Panc1 (cell line): ENCODE measurements at regions not wholly inside any gene's neighbourhood (a gene's known extent, or its start where the extent isn't known, plus 50 kb on each side); places are given as distances from the start of the nearest gene placed in this dataset.
A peak's percentile ranks its signal among the peaks of the same experiment; 100 is the strongest.

Experiments
- ATAC-seq: fragments of 200-7000 bp; cut with Tn5 transposase; 2 replicates; pipeline ENCODE4 v1.9.1; 2020; ENCODE audit warnings: mild to moderate bottlenecking, moderate library complexity
- BruUV-seq: library from RNA; stranded (reverse); fragments of 400-500 nt; replicated peaks from 2 replicates; lab custom pipeline; 2021; lab: Mats Ljungman, UMichigan
- CTCF ChIA-PET: fragments of 300-600 bp; sonication (Branson Sonifier 250); formaldehyde crosslinking; loops from one replicate; lab custom pipeline; 2022; ENCODE audit warnings: antibody characterized with exemption; lab: Charles Lee
- POLR2A ChIA-PET: fragments of 300-600 bp; sonication (Branson Sonifier 250); formaldehyde crosslinking; loops from one replicate; lab custom pipeline; 2022; ENCODE audit warnings: antibody characterized with exemption; lab: Charles Lee
- DNase-seq: peaks from one replicate; pipeline ENCODE4 v3.0.0-alpha.2; 2010; ENCODE audit warnings: low read depth, low spot score
- H3K27ac ChIP-seq: 2 replicates; pipeline ENCODE4 v1.5.1; 2011; ENCODE audit warnings: mild to moderate bottlenecking, low read length, inconsistent platforms
- H3K27me3 ChIP-seq: fragments of 200-500 bp; sonication (Bioruptor generic); 2 replicates; pipeline ENCODE4 v1.6.0; 2014; ENCODE audit warnings: low read length, inconsistent platforms; ENCODE audit not compliant: control insufficient read depth, insufficient read depth
- H3K36me3 ChIP-seq: fragments of 200-500 bp; sonication (Bioruptor generic); 2 replicates; pipeline ENCODE4 v1.5.1; 2014; ENCODE audit warnings: inconsistent platforms, mild to moderate bottlenecking, low read length, moderate library complexity; ENCODE audit not compliant: control insufficient read depth, insufficient read depth
- H3K4me1 ChIP-seq: 2 replicates; pipeline ENCODE4 v1.5.1; 2011; ENCODE audit warnings: inconsistent platforms, mild to moderate bottlenecking, low read length, moderate library complexity; ENCODE audit not compliant: control insufficient read depth, insufficient read depth
- H3K4me3 ChIP-seq, 2 experiments: 2 replicates each; pipeline ENCODE4 v1.5.1; 2011 to 2012; ENCODE audit warnings: low read depth in 2 of 2, low read length in 2 of 2, mild to moderate bottlenecking in 2 of 2, inconsistent platforms in 1 of 2, moderate library complexity in 1 of 2
- H3K9me3 ChIP-seq: fragments of 200-500 bp; sonication (Bioruptor generic); 2 replicates; pipeline ENCODE4 v1.5.1; 2014; ENCODE audit warnings: low read depth, mild to moderate bottlenecking, inconsistent platforms, low read length, moderate library complexity; ENCODE audit not compliant: control insufficient read depth, insufficient read depth
- CTCF ChIP-seq: fragments of 450-650 bp; IDR thresholded peaks from 2 replicates; pipeline ENCODE4 v1.5.1; 2017; ENCODE audit warnings: mild to moderate bottlenecking
- POLR2AphosphoS5 ChIP-seq: IDR thresholded peaks from 2 replicates; pipeline ENCODE4 v1.6.1; 2012; ENCODE audit warnings: mild to moderate bottlenecking, low read depth, low read length, moderate library complexity
- REST ChIP-seq, 2 experiments: IDR thresholded peaks; 2 replicates each; pipeline ENCODE4 v1.6.1; 2011 to 2012; ENCODE audit warnings: low read depth in 2 of 2, control low read depth in 1 of 2, low read length in 1 of 2, mild to moderate bottlenecking in 1 of 2, moderate library complexity in 1 of 2; ENCODE audit not compliant: insufficient read depth in 1 of 2
- SIN3A ChIP-seq: IDR thresholded peaks from 2 replicates; pipeline ENCODE4 v1.6.1; 2012; ENCODE audit warnings: low read depth, mild to moderate bottlenecking, low read length, moderate library complexity, borderline replicate concordance; ENCODE audit not compliant: insufficient read depth
- TCF7L2 ChIP-seq: IDR thresholded peaks from 2 replicates; pipeline ENCODE4 v1.6.1; 2011; ENCODE audit warnings: mild to moderate bottlenecking, low read depth, low read length, inconsistent platforms
- in situ Hi-C: cut with HindIII; loops from 2 replicates; pipeline ENCODE4 v1.10.0; 2016; ENCODE audit warnings: low sequenced_read_pairs, low pct_unique_long_range_greater_than_20kb
- intact Hi-C: fragments of 100-400 bp; cut with micrococcal nuclease; formaldehyde crosslinking; loops from one replicate; pipeline ENCODE4 v1.10.0; 2022; ENCODE audit not compliant: unreplicated experiment

GRCh38 chr2:88873620-88874019 is 182.1 kb downstream of the RPIA start:
- in situ Hi-C loops = no loop called here
- CTCF ChIA-PET = no interaction called here

GRCh38 chr2:88874063-88874657 is 182.7 kb downstream of the RPIA start:
- CTCF ChIA-PET = no interaction called here
- POLR2A ChIA-PET = no interaction called here
- peak; percentile 81; the same call in 1 of the 2 replicates for ATAC-seq
- TF ChIP-seq POLR2AphosphoS5 = no peak
- no peak for TF ChIP-seq SIN3A
- peak; percentile 76; the same call in 1 of the 2 replicates for TF ChIP-seq CTCF
- in situ Hi-C loops (no loop called here), intact Hi-C loops (loop anchor here (5.0 kb wide), 1 partner anchor 132 kb away; no protein-coding TSS in a partner anchor)
- DNase-seq = peak; percentile 30
- H3K4me1 ChIP-seq = no peaks in the 10 kb centered on the region
- no peaks in the 10 kb centered on the region for H3K36me3 ChIP-seq
- peaks cover 4% of the 10 kb centered on the region for H3K27me3 ChIP-seq
- H3K4me3 ChIP-seq = no peak overlapping the region
- no TSS peak for BruUV-seq
- H3K27ac ChIP-seq = no peak overlapping the region
- no peaks in the 10 kb centered on the region for H3K9me3 ChIP-seq

More at GRCh38 chr2:88873620-88874019, 182.1 kb downstream of the RPIA start:
- Histone ChIP-seq H3K4me3 (no peak overlapping the region), H3K27me3 (peaks cover 4% of the 10 kb centered on the region), H3K27ac (no peak overlapping the region), H3K36me3 (no peaks in the 10 kb centered on the region), H3K9me3 (no peaks in the 10 kb centered on the region), H3K4me1 (no peaks in the 10 kb centered on the region)
- intact Hi-C loops = loop anchor here (5.0 kb wide), 1 partner anchor 131 kb away; no protein-coding TSS in a partner anchor
- ATAC-seq (no peak), DNase-seq (no peak)
- TF ChIP-seq TCF7L2 (no peak), REST (IDR thresholded peaks at IDR 0.05; ENCODE audit: insufficient read depth in 1 of 2, low read depth in 2 of 2, low read length in 1 of 2) (no peak), CTCF (no peak), SIN3A (no peak), POLR2AphosphoS5 (no peak)
- POLR2A ChIA-PET = no interaction called here
- BruUV-seq = no TSS peak
